Liver (tissue), 7 donors: ENCODE measurements at regions not wholly inside any gene's neighbourhood (a gene's known extent, or its start where the extent isn't known, plus 50 kb on each side); places are given as distances from the start of the nearest gene placed in this dataset.

Experiments used
- DNase-seq: peaks from one replicate; pipeline ENCODE4 v3.0.0-alpha.2; 2017; ENCODE audit warnings: low spot score
- H3K27ac ChIP-seq, 2 donors: one replicate each; pipeline ENCODE4 v1.7.0; 2013; ENCODE audit warnings: inconsistent platforms in 2 of 2, low read length in 2 of 2, control low read depth in 1 of 2, low read depth in 1 of 2, mild to moderate bottlenecking in 1 of 2
- H3K27me3 ChIP-seq, 4 donors: one replicate each; pipeline versions ENCODE4 v1.6.1 to v1.7.0; 2013; ENCODE audit warnings: low read length in 3 of 4, inconsistent platforms in 1 of 4, mild to moderate bottlenecking in 1 of 4, moderate library complexity in 1 of 4; ENCODE audit not compliant: control insufficient read depth in 4 of 4, insufficient read depth in 4 of 4
- H3K36me3 ChIP-seq, 4 donors: one replicate each; pipeline versions ENCODE4 v1.6.1 to v1.7.0; 2013; ENCODE audit warnings: low read length in 3 of 4, mild to moderate bottlenecking in 3 of 4, low read depth in 1 of 4, moderate library complexity in 1 of 4; ENCODE audit not compliant: control insufficient read depth in 4 of 4, insufficient read depth in 3 of 4
- H3K4me1 ChIP-seq, 4 donors: one replicate each; pipeline versions ENCODE4 v1.6.1 to v1.7.0; 2013; ENCODE audit warnings: low read length in 3 of 4, mild to moderate bottlenecking in 3 of 4, moderate library complexity in 1 of 4; ENCODE audit not compliant: control insufficient read depth in 4 of 4, insufficient read depth in 4 of 4
- H3K4me3 ChIP-seq, 3 donors: one replicate each; pipeline versions ENCODE4 v1.6.1 to v1.7.0; 2013; ENCODE audit warnings: low read length in 3 of 3, control low read depth in 1 of 3, low read depth in 1 of 3, mild to moderate bottlenecking in 1 of 3
- H3K9ac ChIP-seq, 2 donors: one replicate each; pipeline ENCODE4 v1.7.0; 2013; ENCODE audit warnings: low read length in 2 of 2, mild to moderate bottlenecking in 2 of 2, moderate library complexity in 2 of 2, control low read depth in 1 of 2, low read depth in 1 of 2
- H3K9me3 ChIP-seq, 4 donors: one replicate each; pipeline versions ENCODE4 v1.6.1 to v1.7.0; 2013; ENCODE audit warnings: low read length in 3 of 4; ENCODE audit not compliant: control insufficient read depth in 4 of 4
- ATF3 ChIP-seq: IDR thresholded peaks from 2 replicates; pipeline ENCODE4 v1.6.1; 2016; ENCODE audit warnings: antibody characterized with exemption
- EGR1 ChIP-seq, 2 donors: IDR thresholded peaks; 2 replicates each; pipeline ENCODE4 v1.6.1; 2016 to 2018; ENCODE audit warnings: antibody characterized with exemption in 2 of 2, low read depth in 2 of 2
- FOXA1 ChIP-seq: IDR thresholded peaks from 2 replicates; pipeline ENCODE4 v1.6.1; 2016; ENCODE audit warnings: antibody characterized with exemption
- GABPA ChIP-seq, 2 donors: IDR thresholded peaks in 1 of 2; conservative IDR thresholded peaks in 1 of 2; 2 replicates each; pipeline ENCODE4 v1.6.1; 2016; ENCODE audit warnings: antibody characterized with exemption in 2 of 2, mild to moderate bottlenecking in 1 of 2, moderate library complexity in 1 of 2
- HNF4A ChIP-seq, 2 donors: conservative IDR thresholded peaks; 2 replicates each; pipeline ENCODE4 v1.6.1; 2016; ENCODE audit warnings: antibody characterized with exemption in 2 of 2, mild to moderate bottlenecking in 2 of 2
- HNF4G ChIP-seq: IDR thresholded peaks from 2 replicates; pipeline ENCODE4 v1.6.1; 2016; ENCODE audit warnings: antibody characterized with exemption
- JUND ChIP-seq, 2 donors: IDR thresholded peaks; 2 replicates each; pipeline ENCODE4 v1.6.1; 2016; ENCODE audit warnings: antibody characterized with exemption in 2 of 2
- MAX ChIP-seq: IDR thresholded peaks from 2 replicates; pipeline ENCODE4 v1.6.1; 2016; ENCODE audit warnings: antibody characterized with exemption
- NR2F2 ChIP-seq: IDR thresholded peaks from 2 replicates; pipeline ENCODE4 v1.6.1; 2016; ENCODE audit warnings: antibody characterized with exemption
- REST ChIP-seq: IDR thresholded peaks from 2 replicates; pipeline ENCODE4 v1.6.1; 2016; ENCODE audit warnings: antibody characterized with exemption, mild to moderate bottlenecking
- RXRA ChIP-seq, 2 donors: IDR thresholded peaks; 2 replicates each; pipeline ENCODE4 v1.6.1; 2017 to 2018; ENCODE audit warnings: antibody characterized with exemption in 2 of 2, mild to moderate bottlenecking in 1 of 2
- SP1 ChIP-seq: IDR thresholded peaks from 2 replicates; pipeline ENCODE4 v1.6.1; 2018; ENCODE audit warnings: antibody characterized with exemption, mild to moderate bottlenecking
- TAF1 ChIP-seq: conservative IDR thresholded peaks from 2 replicates; pipeline ENCODE4 v1.6.1; 2016; ENCODE audit warnings: antibody characterized with exemption, mild to moderate bottlenecking
- YY1 ChIP-seq: IDR thresholded peaks from 2 replicates; pipeline ENCODE4 v1.6.1; 2016; ENCODE audit warnings: antibody characterized with exemption, mild to moderate bottlenecking
- ZBTB33 ChIP-seq: IDR thresholded peaks from 2 replicates; pipeline ENCODE4 v1.6.1; 2016; ENCODE audit warnings: antibody characterized with exemption
- WGBS: extraction: QIAGEN DNeasy Blood & Tissue Kit; methylation state at CpG from one replicate; pipeline ENCODE4 v1.1.7; 2013; 5-methylcytosine and 5-hydroxymethylcytosine counted together
- donor health status: healthy.
- donor health status: healthy.
- donor health status: healthy.
- donor health status: healthy.

- WGBS, result 58% methylated on average over 4 of the region's 4 CpGs
- H3K36me3 ChIP-seq, result no peaks in the 10 kb centered on the region
- no peak overlapping the region for H3K27ac ChIP-seq
- H3K4me1 ChIP-seq, result no peaks in the 10 kb centered on the region
- no peak for DNase-seq
- TF ChIP-seq EGR1 (IDR thresholded peaks at IDR 0.05; ENCODE audit: low read depth in 2 of 2) (no peak), TAF1 (no peak), HNF4A (conservative IDR thresholded peaks at IDR 0.05) (no peak)
- no peak overlapping the region for H3K9ac ChIP-seq
- H3K27me3 ChIP-seq, result no peaks in the 10 kb centered on the region
- H3K4me3 ChIP-seq, result no peak overlapping the region
- no peaks in the 10 kb centered on the region for H3K9me3 ChIP-seq
Observed at GRCh38 chr5:2908086-2908485, 156.6 kb upstream of the IRX2 start.

- peak; percentile 30 for DNase-seq
- Histone ChIP-seq H3K4me1 (no peaks in the 10 kb centered on the region), H3K27ac (no peak overlapping the region), H3K4me3 (no peak overlapping the region), H3K9me3 (peaks cover 0 to 3% (median 0%) of the 10 kb centered on the region in 4 donors), H3K9ac (no peak overlapping the region), H3K36me3 (no peaks in the 10 kb centered on the region), H3K27me3 (no peaks in the 10 kb centered on the region)
- TF ChIP-seq TAF1 (no peak), NR2F2 (no peak), JUND (IDR thresholded peaks at IDR 0.05) (no peak)
- WGBS, result 86% methylated on average over 8 of the region's 8 CpGs
Observed at GRCh38 chr5:2906302-2907090, 155.0 kb upstream of the IRX2 start.

GRCh38 chr5:2905741-2906140, 154.3 kb upstream of the IRX2 start:
- no peak for DNase-seq
- 72% methylated on average over 9 of the region's 9 CpGs for WGBS
- no peaks in the 10 kb centered on the region for H3K4me1 ChIP-seq

GRCh38 chr5:2904956-2905355, 153.5 kb upstream of the IRX2 start:
- Histone ChIP-seq H3K9ac (no peak overlapping the region), H3K9me3 (peaks cover 0 to 9% (median 0%) of the 10 kb centered on the region in 4 donors), H3K4me1 (no peaks in the 10 kb centered on the region), H3K36me3 (no peaks in the 10 kb centered on the region), H3K27me3 (no peaks in the 10 kb centered on the region), H3K4me3 (no peak overlapping the region), H3K27ac (no peak overlapping the region)
- 82% methylated on average over 9 of the region's 9 CpGs for whole genome bisulfite sequencing
- peak; percentile 19 for DNase-seq
- TF ChIP-seq JUND (IDR thresholded peaks at IDR 0.05) (no peak), GABPA (IDR thresholded peaks at IDR 0.05 in 1 of 2, conservative IDR thresholded peaks at IDR 0.05 in 1 of 2) (no peak), FOXA1 (no peak), ZBTB33 (no peak), RXRA (IDR thresholded peaks at IDR 0.05) (no peak), REST (no peak), TAF1 (no peak), EGR1 (IDR thresholded peaks at IDR 0.05; ENCODE audit: low read depth in 2 of 2) (no peak), MAX (no peak), ATF3 (no peak), HNF4G (no peak), NR2F2 (no peak), YY1 (no peak), HNF4A (conservative IDR thresholded peaks at IDR 0.05) (no peak), SP1 (no peak)

More at GRCh38 chr5:2905741-2906140, 154.3 kb upstream of the IRX2 start:
- no peaks in the 10 kb centered on the region for H3K27me3 ChIP-seq
- H3K9me3 ChIP-seq, result peaks cover 0 to 8% (median 0%) of the 10 kb centered on the region in 4 donors
- H3K27ac ChIP-seq, result no peak overlapping the region
- TF ChIP-seq SP1 (no peak), ATF3 (no peak)
- no peaks in the 10 kb centered on the region for H3K36me3 ChIP-seq
- no peak overlapping the region for H3K9ac ChIP-seq
- no peak overlapping the region for H3K4me3 ChIP-seq
